Caco-2 (cell line): ENCODE measurements at regions not wholly inside any gene's neighbourhood (a gene's known extent, or its start where the extent isn't known, plus 50 kb on each side); places are given as distances from the start of the nearest gene placed in this dataset.

ENCODE experiments used
- BruUV-seq: library from RNA; stranded (reverse); fragments of 400-500 nt; replicated peaks from 2 replicates; lab custom pipeline; 2021; lab: Mats Ljungman, UMichigan
- CTCF ChIA-PET: fragments of 300-600 bp; sonication (Branson Sonifier 250); formaldehyde crosslinking; loops from one replicate; lab custom pipeline; 2022; ENCODE audit warnings: antibody characterized with exemption; lab: Charles Lee
- POLR2A ChIA-PET: fragments of 300-600 bp; sonication (Branson Sonifier 250); formaldehyde crosslinking; loops from one replicate; lab custom pipeline; 2022; ENCODE audit warnings: antibody characterized with exemption; lab: Charles Lee
- DNase-seq, 2 experiments: peaks; one replicate each; pipeline versions ENCODE4 v3.0.0 to v3.0.0-alpha.2; 2020 to 2022
- H3K27me3 ChIP-seq: replicated peaks from 2 replicates; pipeline ENCODE4 v1.6.0; 2011; ENCODE audit warnings: low read length; ENCODE audit not compliant: control insufficient read depth, insufficient read depth
- H3K36me3 ChIP-seq: 2 replicates; pipeline ENCODE4 v1.5.1; 2011; ENCODE audit warnings: low read length; ENCODE audit not compliant: control insufficient read depth, insufficient read depth
- H3K4me1 ChIP-seq: fragments of 250-450 bp; sonication (Bioruptor Pico); 2 replicates; pipeline ENCODE4 v1.5.1; 2020; ENCODE audit warnings: mild to moderate bottlenecking
- H3K4me3 ChIP-seq: 2 replicates; pipeline ENCODE4 v1.5.1; 2011; ENCODE audit warnings: low read depth, mild to moderate bottlenecking, control low read depth, low read length
- H3K9me3 ChIP-seq: fragments of 250-450 bp; sonication (Bioruptor Pico); 2 replicates; pipeline ENCODE4 v1.5.1; 2020; ENCODE audit warnings: mild to moderate bottlenecking, moderate library complexity
- H3K27ac Mint-ChIP-seq: one replicate; pipeline ENCODE4 v1.8.0; 2022; ENCODE audit warnings: mixed read lengths; ENCODE audit not compliant: unreplicated experiment
- H3K27me3 Mint-ChIP-seq: one replicate; pipeline ENCODE4 v1.8.0; 2022; ENCODE audit warnings: mixed read lengths; ENCODE audit not compliant: insufficient read depth, unreplicated experiment
- H3K36me3 Mint-ChIP-seq: one replicate; pipeline ENCODE4 v1.8.0; 2022; ENCODE audit warnings: mild to moderate bottlenecking, mixed read lengths; ENCODE audit not compliant: insufficient read depth, unreplicated experiment
- H3K4me1 Mint-ChIP-seq: one replicate; pipeline ENCODE4 v1.8.0; 2022; ENCODE audit warnings: low read depth, mixed read lengths; ENCODE audit not compliant: unreplicated experiment
- H3K4me3 Mint-ChIP-seq: one replicate; pipeline ENCODE4 v1.8.0; 2022; ENCODE audit warnings: mild to moderate bottlenecking, moderate library complexity, mixed read lengths; ENCODE audit not compliant: unreplicated experiment
- H3K9me3 Mint-ChIP-seq: one replicate; pipeline ENCODE4 v1.8.0; 2022; ENCODE audit warnings: mixed read lengths; ENCODE audit not compliant: unreplicated experiment
- intact Hi-C: fragments of 100-400 bp; cut with micrococcal nuclease; formaldehyde crosslinking; loops from one replicate; pipeline ENCODE4 v1.10.0; 2022; ENCODE audit not compliant: unreplicated experiment
- TF ChIP-seq, protein P1 (sequence below), 2 experiments: fragments of 200-600 bp in 1 of 2; IDR thresholded peaks; 1 replicate in 1 of 2; 2 replicates in 1 of 2; pipeline versions ENCODE4 v1.5.1 to v1.8.0; 2011 to 2022; ENCODE audit warnings: antibody characterized with exemption in 1 of 2, control low read depth in 1 of 2, inconsistent platforms in 1 of 2, low read depth in 1 of 2, low read length in 1 of 2, mild to moderate bottlenecking in 1 of 2, moderate library complexity in 1 of 2; ENCODE audit not compliant: insufficient read depth in 1 of 2, severe bottlenecking in 1 of 2, unreplicated experiment in 1 of 2

DNA sequence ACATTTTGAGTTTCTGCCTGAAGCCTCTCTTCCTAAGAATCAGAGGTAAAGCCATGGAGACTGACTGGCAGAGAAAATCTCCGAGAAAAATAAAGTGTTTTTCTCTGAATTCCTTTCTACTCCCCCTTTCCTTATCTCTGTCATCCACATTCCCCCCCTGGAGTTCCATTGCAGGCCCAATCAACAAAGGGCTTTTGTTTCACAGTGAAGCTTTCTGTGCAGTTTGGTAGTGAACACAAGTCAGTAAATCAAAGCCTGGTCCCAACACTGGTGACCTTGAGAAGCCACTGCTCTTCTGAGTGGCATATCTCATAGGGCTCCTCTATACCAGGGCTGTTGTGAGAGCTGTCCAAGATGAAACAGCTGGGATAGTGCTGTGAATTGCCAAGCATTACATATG is 228.4 kb downstream of the SEC16B start:
- Histone ChIP-seq H3K4me1 (no peaks in the 10 kb centered on the region), H3K27me3 (no peaks in the 10 kb centered on the region), H3K9me3 (no peaks in the 10 kb centered on the region), H3K36me3 (no peaks in the 10 kb centered on the region), H3K4me3 (no peak overlapping the region)
- Mint-ChIP-seq H3K27ac (no peak overlapping the region), H3K27me3 (peaks cover 10% of the 10 kb centered on the region), H3K9me3 (no peaks in the 10 kb centered on the region), H3K36me3 (no peaks in the 10 kb centered on the region), H3K4me3 (no peak overlapping the region), H3K4me1 (no peaks in the 10 kb centered on the region)
- POLR2A ChIA-PET, result no interaction called here
- intact Hi-C loops, result no loop called here
- DNase-seq, result no peak
- BruUV-seq, result no TSS peak
- TF ChIP-seq, protein P1, sequence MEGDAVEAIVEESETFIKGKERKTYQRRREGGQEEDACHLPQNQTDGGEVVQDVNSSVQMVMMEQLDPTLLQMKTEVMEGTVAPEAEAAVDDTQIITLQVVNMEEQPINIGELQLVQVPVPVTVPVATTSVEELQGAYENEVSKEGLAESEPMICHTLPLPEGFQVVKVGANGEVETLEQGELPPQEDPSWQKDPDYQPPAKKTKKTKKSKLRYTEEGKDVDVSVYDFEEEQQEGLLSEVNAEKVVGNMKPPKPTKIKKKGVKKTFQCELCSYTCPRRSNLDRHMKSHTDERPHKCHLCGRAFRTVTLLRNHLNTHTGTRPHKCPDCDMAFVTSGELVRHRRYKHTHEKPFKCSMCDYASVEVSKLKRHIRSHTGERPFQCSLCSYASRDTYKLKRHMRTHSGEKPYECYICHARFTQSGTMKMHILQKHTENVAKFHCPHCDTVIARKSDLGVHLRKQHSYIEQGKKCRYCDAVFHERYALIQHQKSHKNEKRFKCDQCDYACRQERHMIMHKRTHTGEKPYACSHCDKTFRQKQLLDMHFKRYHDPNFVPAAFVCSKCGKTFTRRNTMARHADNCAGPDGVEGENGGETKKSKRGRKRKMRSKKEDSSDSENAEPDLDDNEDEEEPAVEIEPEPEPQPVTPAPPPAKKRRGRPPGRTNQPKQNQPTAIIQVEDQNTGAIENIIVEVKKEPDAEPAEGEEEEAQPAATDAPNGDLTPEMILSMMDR (IDR thresholded peaks at IDR 0.05; ENCODE audit: insufficient read depth in 1 of 2, low read depth in 1 of 2, low read length in 1 of 2, severe bottlenecking in 1 of 2, unreplicated experiment in 1 of 2), result no peak
- CTCF ChIA-PET, result no interaction called here

DNA sequence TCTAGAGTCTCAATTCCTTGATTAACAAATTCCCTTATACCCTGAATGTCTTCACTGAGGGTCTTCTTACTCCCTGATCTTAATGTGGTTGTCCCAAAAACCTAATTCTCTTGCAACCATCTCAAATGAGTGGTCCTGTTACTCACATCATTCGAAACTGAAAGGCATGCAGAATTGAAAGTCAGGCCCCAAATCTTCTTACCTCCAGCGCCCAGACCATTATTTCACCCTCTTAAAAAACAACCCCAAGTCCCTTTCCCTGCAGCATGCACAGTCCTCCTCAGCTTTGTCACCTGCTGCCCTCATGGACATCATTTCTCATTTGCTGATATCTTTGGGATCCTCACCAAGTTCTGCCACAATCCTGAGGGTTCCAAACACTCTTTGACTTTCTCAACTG is 230.1 kb downstream of the SEC16B start:
- CTCF ChIA-PET, result no interaction called here
- Mint-ChIP-seq H3K36me3 (no peaks in the 10 kb centered on the region), H3K27ac (no peak overlapping the region), H3K4me1 (no peaks in the 10 kb centered on the region), H3K4me3 (no peak overlapping the region), H3K9me3 (no peaks in the 10 kb centered on the region), H3K27me3 (peaks cover 2% of the 10 kb centered on the region)
- TF ChIP-seq, protein P1 (IDR thresholded peaks at IDR 0.05; ENCODE audit: insufficient read depth in 1 of 2, low read depth in 1 of 2, low read length in 1 of 2, severe bottlenecking in 1 of 2, unreplicated experiment in 1 of 2), result no peak
- Histone ChIP-seq H3K4me3 (no peak overlapping the region), H3K9me3 (no peaks in the 10 kb centered on the region), H3K36me3 (no peaks in the 10 kb centered on the region), H3K4me1 (no peaks in the 10 kb centered on the region), H3K27me3 (no peaks in the 10 kb centered on the region)
- BruUV-seq, result no TSS peak
- no peak for DNase-seq
- intact Hi-C loops, result no loop called here
- POLR2A ChIA-PET, result no interaction called here

DNA sequence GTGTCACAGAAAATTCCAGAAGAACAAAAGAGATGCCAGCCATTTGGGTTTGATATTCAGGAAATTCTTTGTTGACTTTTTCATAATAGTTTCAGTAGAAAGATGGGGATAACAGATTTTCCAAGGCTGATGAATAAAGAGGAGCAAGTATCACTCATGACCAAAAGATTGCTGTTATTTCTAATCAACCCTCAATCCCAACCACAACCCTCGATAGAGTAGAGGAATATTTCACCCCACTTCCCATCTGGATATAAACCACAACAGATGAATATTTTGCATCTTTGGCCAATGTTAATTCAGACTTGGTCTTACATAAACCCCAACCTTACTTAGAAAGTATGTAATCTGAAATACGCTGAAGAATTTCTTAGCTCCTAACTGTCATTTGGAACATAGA is 232.4 kb downstream of the SEC16B start:
- TF ChIP-seq, protein P1 (IDR thresholded peaks at IDR 0.05; ENCODE audit: insufficient read depth in 1 of 2, low read depth in 1 of 2, low read length in 1 of 2, severe bottlenecking in 1 of 2, unreplicated experiment in 1 of 2), result no peak
- Mint-ChIP-seq H3K4me3 (no peak overlapping the region), H3K36me3 (no peaks in the 10 kb centered on the region), H3K9me3 (no peaks in the 10 kb centered on the region), H3K4me1 (no peaks in the 10 kb centered on the region), H3K27me3 (no peaks in the 10 kb centered on the region), H3K27ac (no peak overlapping the region)
- no peaks in the 10 kb centered on the region for H3K4me1 ChIP-seq
- H3K27me3 ChIP-seq, result no peaks in the 10 kb centered on the region
- intact Hi-C loops, result no loop called here
- H3K4me3 ChIP-seq, result no peak overlapping the region
- ChIA-PET POLR2A (no interaction called here), CTCF (no interaction called here)
- no peak for DNase-seq
- no peaks in the 10 kb centered on the region for H3K9me3 ChIP-seq
- BruUV-seq, result no TSS peak
- H3K36me3 ChIP-seq, result no peaks in the 10 kb centered on the region
